Uterus (tissue), 2 donors: ENCODE measurements at regions not wholly inside any gene's neighbourhood (a gene's known extent, or its start where the extent isn't known, plus 50 kb on each side); places are given as distances from the start of the nearest gene placed in this dataset.

Experiments
- POLR2A ChIP-seq, 2 donors: fragments of 450-650 bp; IDR thresholded peaks; one replicate each; pipeline ENCODE4 v1.6.1; 2016; ENCODE audit warnings: antibody characterized with exemption in 2 of 2, mild to moderate bottlenecking in 1 of 2, moderate library complexity in 1 of 2
- TF ChIP-seq, protein P1 (sequence below), 4 experiments: fragments of 200-600 bp in 2 of 4; fragments of 450-650 bp in 2 of 4; sonication (generic) in 2 of 4; IDR thresholded peaks; one replicate each; pipeline ENCODE4 v1.5.1; 2016 to 2019; ENCODE audit warnings: antibody characterized with exemption in 4 of 4, mild to moderate bottlenecking in 2 of 4, moderate library complexity in 1 of 4

DNA sequence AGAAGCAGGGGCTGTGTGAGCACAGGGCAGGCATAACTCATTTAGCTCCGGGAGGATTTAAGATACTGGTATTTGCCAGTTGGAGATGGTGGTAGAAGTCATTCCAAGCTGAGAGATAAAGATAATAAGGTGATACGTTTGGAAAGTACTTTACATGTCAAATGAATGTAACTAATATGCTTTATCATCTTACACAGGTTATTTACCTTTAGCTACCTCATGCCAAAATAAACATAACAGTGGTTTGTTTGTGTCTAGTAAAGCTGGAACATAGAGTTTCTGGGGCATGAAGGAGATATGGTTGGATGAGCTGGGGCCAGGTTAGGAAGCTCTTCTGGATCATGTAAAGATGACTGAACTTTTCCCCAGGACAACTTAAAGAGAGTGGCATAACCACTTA lies 126.9 kb upstream of the PIK3C3 start:
- TF ChIP-seq POLR2A (IDR thresholded peaks at IDR 0.05), result no peak
- TF ChIP-seq, protein P1, sequence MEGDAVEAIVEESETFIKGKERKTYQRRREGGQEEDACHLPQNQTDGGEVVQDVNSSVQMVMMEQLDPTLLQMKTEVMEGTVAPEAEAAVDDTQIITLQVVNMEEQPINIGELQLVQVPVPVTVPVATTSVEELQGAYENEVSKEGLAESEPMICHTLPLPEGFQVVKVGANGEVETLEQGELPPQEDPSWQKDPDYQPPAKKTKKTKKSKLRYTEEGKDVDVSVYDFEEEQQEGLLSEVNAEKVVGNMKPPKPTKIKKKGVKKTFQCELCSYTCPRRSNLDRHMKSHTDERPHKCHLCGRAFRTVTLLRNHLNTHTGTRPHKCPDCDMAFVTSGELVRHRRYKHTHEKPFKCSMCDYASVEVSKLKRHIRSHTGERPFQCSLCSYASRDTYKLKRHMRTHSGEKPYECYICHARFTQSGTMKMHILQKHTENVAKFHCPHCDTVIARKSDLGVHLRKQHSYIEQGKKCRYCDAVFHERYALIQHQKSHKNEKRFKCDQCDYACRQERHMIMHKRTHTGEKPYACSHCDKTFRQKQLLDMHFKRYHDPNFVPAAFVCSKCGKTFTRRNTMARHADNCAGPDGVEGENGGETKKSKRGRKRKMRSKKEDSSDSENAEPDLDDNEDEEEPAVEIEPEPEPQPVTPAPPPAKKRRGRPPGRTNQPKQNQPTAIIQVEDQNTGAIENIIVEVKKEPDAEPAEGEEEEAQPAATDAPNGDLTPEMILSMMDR (IDR thresholded peaks at IDR 0.05), result no peak
